ENCODE measurements at regions not wholly inside any gene's neighbourhood (a gene's known extent, or its start where the extent isn't known, plus 50 kb on each side); places are given as distances from the start of the nearest gene placed in this dataset.
"Not testable (repeated sequence)": the region's sequence is repeated elsewhere in the genome, so short reads cannot be mapped to it uniquely, and the experiment has no call there.

- no peaks in the 10 kb centered on the region for H3K36me3 ChIP-seq
- H3K9me3 ChIP-seq: peaks cover 0 to 14% (median 6%) of the 10 kb centered on the region in 8 donors
- H3K27me3 ChIP-seq (replicated peaks in 1 of 7): no peaks in the 10 kb centered on the region
- intact Hi-C loops (cut with DNase I; ENCODE audit: low total_unique reads): no loop called here
- no peaks in the 10 kb centered on the region for H3K4me1 ChIP-seq
- TF ChIP-seq POLR2A (IDR thresholded peaks at IDR 0.05) (no peak), CTCF (IDR thresholded peaks at IDR 0.05 in 8 of 11, conservative IDR thresholded peaks at IDR 0.05 in 3 of 11) (no peak), POLR2AphosphoS5 (IDR thresholded peaks at IDR 0.05) (no peak)
- H3K27ac ChIP-seq: no peak overlapping the region
- 68 to 84% (median 81%) methylated on average over 2 of the region's 2 CpGs for WGBS, 5 donors
- H3K4me3 ChIP-seq: no peak overlapping the region
- DNase-seq: no peak
Observed at GRCh38 chr5:44099643-44100042, 289.6 kb downstream of the FGF10 start.

- H3K27ac ChIP-seq: no peak overlapping the region
- no peaks in the 10 kb centered on the region for H3K27me3 ChIP-seq (replicated peaks in 1 of 7)
- no peak for DNase-seq
- H3K36me3 ChIP-seq: no peaks in the 10 kb centered on the region
- intact Hi-C loops (cut with DNase I; ENCODE audit: low total_unique reads): no loop called here
- H3K4me1 ChIP-seq: no peaks in the 10 kb centered on the region
- H3K4me3 ChIP-seq: no peak overlapping the region
- peaks cover 0 to 2% (median 0%) of the 10 kb centered on the region in 8 donors for H3K9me3 ChIP-seq
- TF ChIP-seq CTCF (IDR thresholded peaks at IDR 0.05 in 8 of 11, conservative IDR thresholded peaks at IDR 0.05 in 3 of 11): no peak
- TF ChIP-seq POLR2A (IDR thresholded peaks at IDR 0.05): no peak
- WGBS, 5 donors: 28 to 65% (median 41%) methylated on average over 1 of the region's 1 CpG
Observed at GRCh38 chr5:44089424-44090144, 299.6 kb downstream of the FGF10 start.

GRCh38 chr5:44085083-44085482 is 304.1 kb downstream of the FGF10 start:
- no peak for TF ChIP-seq POLR2AphosphoS5 (IDR thresholded peaks at IDR 0.05)
- TF ChIP-seq CTCF (IDR thresholded peaks at IDR 0.05 in 8 of 11, conservative IDR thresholded peaks at IDR 0.05 in 3 of 11): no peak
- TF ChIP-seq POLR2A (IDR thresholded peaks at IDR 0.05): no peak
- H3K9me3 ChIP-seq: peaks cover 0 to 18% (median 0%) of the 10 kb centered on the region in 8 donors
- DNase-seq: no peak
- no peak overlapping the region for H3K27ac ChIP-seq
- intact Hi-C loops (cut with DNase I; ENCODE audit: low total_unique reads): no loop called here
- H3K4me3 ChIP-seq: no peak overlapping the region
- no peaks in the 10 kb centered on the region for H3K4me1 ChIP-seq
- no peaks in the 10 kb centered on the region for H3K27me3 ChIP-seq (replicated peaks in 1 of 7)
- H3K36me3 ChIP-seq: no peaks in the 10 kb centered on the region

- DNase-seq; H3K4me1 ChIP-seq; H3K36me3 ChIP-seq; H3K27me3 ChIP-seq (replicated peaks in 1 of 7); intact Hi-C loops (cut with DNase I; ENCODE audit: low total_unique reads); H3K27ac ChIP-seq; H3K4me3 ChIP-seq; H3K9me3 ChIP-seq: not testable (repeated sequence)
- 94 to 97% (median 94%) methylated on average over 21 of the region's 21 CpGs for WGBS, 5 donors
Observed at GRCh38 chr5:44074547-44074946, 314.7 kb downstream of the FGF10 start.

GRCh38 chr5:44051591-44051990 is 337.6 kb downstream of the FGF10 start:
- 76 to 88% (median 84%) methylated on average over 2 of the region's 2 CpGs for WGBS, 5 donors
- no peaks in the 10 kb centered on the region for H3K36me3 ChIP-seq
- H3K9me3 ChIP-seq: peaks cover 0 to 7% (median 0%) of the 10 kb centered on the region in 8 donors
- TF ChIP-seq POLR2AphosphoS5 (IDR thresholded peaks at IDR 0.05) (no peak), POLR2A (IDR thresholded peaks at IDR 0.05) (no peak), CTCF (IDR thresholded peaks at IDR 0.05 in 8 of 11, conservative IDR thresholded peaks at IDR 0.05 in 3 of 11) (no peak)
- intact Hi-C loops (cut with DNase I; ENCODE audit: low total_unique reads): no loop called here
- H3K4me1 ChIP-seq: no peaks in the 10 kb centered on the region
- H3K4me3 ChIP-seq: no peak overlapping the region
- no peak for DNase-seq
- H3K27ac ChIP-seq: no peak overlapping the region
- H3K27me3 ChIP-seq (replicated peaks in 1 of 7): no peaks in the 10 kb centered on the region

Measured in spleen (tissue), 11 donors.